Skeletal muscle tissue (tissue), 3 donors: ENCODE measurements at regions not wholly inside any gene's neighbourhood (a gene's known extent, or its start where the extent isn't known, plus 50 kb on each side); places are given as distances from the start of the nearest gene placed in this dataset.

Experiments
- H3K27ac ChIP-seq: one replicate; pipeline ENCODE4 v1.7.0; 2013; ENCODE audit warnings: mild to moderate bottlenecking, low read depth, low read length, inconsistent platforms
- H3K27me3 ChIP-seq, 3 donors: one replicate each; pipeline ENCODE4 v1.7.0; 2013; ENCODE audit warnings: low read length in 3 of 3; ENCODE audit not compliant: control insufficient read depth in 3 of 3, insufficient read depth in 3 of 3
- H3K36me3 ChIP-seq, 3 donors: one replicate each; pipeline ENCODE4 v1.7.0; 2013; ENCODE audit warnings: low read length in 3 of 3; ENCODE audit not compliant: control insufficient read depth in 3 of 3, insufficient read depth in 3 of 3
- H3K4me1 ChIP-seq, 3 donors: one replicate each; pipeline ENCODE4 v1.7.0; 2013; ENCODE audit warnings: low read length in 3 of 3, mild to moderate bottlenecking in 3 of 3; ENCODE audit not compliant: control insufficient read depth in 3 of 3, insufficient read depth in 3 of 3
- H3K4me3 ChIP-seq, 3 donors: one replicate each; pipeline ENCODE4 v1.7.0; 2013; ENCODE audit warnings: low read length in 3 of 3
- H3K9ac ChIP-seq, 3 donors: one replicate each; pipeline ENCODE4 v1.7.0; 2013; ENCODE audit warnings: low read length in 3 of 3, mild to moderate bottlenecking in 3 of 3, moderate library complexity in 2 of 3, low read depth in 1 of 3
- H3K9me3 ChIP-seq, 3 donors: one replicate each; pipeline ENCODE4 v1.7.0; 2013; ENCODE audit warnings: low read length in 3 of 3; ENCODE audit not compliant: control insufficient read depth in 3 of 3
- donor health status: Osteomylitis.

DNA sequence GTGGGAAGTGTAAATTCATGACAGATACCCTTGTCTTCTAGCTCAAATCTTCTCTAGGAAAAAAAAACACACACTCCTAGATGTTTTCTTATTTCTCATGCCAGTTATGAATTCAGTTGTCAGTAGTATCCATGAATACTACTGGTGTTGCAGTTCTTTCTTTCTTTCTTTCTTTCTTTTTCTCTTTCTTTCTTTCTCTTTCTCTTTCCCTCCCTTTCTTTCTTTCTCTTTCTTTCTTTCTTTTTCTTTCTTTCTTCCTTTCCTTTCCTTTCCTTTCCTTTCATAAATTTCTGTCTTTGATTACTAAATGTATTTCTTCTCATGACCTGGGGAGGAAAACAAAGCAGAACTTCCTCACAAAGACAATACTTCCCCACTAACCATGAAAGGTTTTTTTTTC is 253.8 kb downstream of the PCDH7 start:
- H3K9ac ChIP-seq = no peak overlapping the region
- no peak overlapping the region for H3K27ac ChIP-seq
- no peaks in the 10 kb centered on the region for H3K4me1 ChIP-seq
- H3K36me3 ChIP-seq = no peaks in the 10 kb centered on the region
- H3K4me3 ChIP-seq = no peak overlapping the region
- no peaks in the 10 kb centered on the region for H3K9me3 ChIP-seq
- H3K27me3 ChIP-seq = no peaks in the 10 kb centered on the region

DNA sequence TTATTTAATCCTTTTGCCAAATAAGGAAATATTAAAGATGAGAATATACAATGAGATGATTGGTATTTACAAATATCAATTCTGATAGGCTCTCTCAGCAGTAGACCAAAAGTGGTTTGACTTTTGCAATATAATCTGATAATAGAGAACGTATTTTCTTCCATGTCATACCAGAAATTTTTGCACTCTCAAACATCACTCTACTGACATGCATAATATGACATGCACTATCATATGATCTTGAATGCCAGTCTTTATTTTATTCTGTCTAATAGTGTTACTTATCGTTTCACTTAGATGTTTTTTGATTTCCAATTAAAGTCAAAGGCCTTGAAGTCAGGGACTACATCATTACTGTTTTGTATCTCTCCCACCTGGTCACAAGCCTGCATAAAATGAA is 259.2 kb downstream of the PCDH7 start:
- no peaks in the 10 kb centered on the region for H3K9me3 ChIP-seq
- H3K27ac ChIP-seq = no peak overlapping the region
- H3K36me3 ChIP-seq = no peaks in the 10 kb centered on the region
- no peaks in the 10 kb centered on the region for H3K27me3 ChIP-seq
- no peak overlapping the region for H3K9ac ChIP-seq
- no peak overlapping the region for H3K4me3 ChIP-seq
- no peaks in the 10 kb centered on the region for H3K4me1 ChIP-seq

DNA sequence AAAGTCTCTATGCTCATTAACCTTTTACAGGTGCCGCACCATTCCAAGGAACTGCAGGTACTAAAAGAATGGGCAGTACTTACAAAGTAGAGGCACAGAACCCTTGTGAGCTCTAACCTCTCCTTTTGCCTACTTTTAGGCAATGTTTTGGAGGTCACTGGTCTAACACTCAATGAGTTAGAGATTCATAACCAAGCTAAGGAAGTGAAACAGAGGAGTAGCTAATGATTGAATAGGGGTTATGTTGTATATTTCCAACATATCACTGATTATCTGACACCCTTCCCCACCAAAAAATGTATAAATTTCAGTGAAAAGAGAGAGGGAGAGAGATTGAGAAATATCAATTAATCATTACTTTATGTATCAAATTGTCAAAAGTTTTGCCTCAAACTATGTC is 269.3 kb downstream of the PCDH7 start:
- Histone ChIP-seq H3K27me3 (no peaks in the 10 kb centered on the region), H3K9ac (no peak overlapping the region), H3K27ac (no peak overlapping the region), H3K9me3 (no peaks in the 10 kb centered on the region), H3K4me1 (no peaks in the 10 kb centered on the region), H3K4me3 (no peak overlapping the region), H3K36me3 (no peaks in the 10 kb centered on the region)

DNA sequence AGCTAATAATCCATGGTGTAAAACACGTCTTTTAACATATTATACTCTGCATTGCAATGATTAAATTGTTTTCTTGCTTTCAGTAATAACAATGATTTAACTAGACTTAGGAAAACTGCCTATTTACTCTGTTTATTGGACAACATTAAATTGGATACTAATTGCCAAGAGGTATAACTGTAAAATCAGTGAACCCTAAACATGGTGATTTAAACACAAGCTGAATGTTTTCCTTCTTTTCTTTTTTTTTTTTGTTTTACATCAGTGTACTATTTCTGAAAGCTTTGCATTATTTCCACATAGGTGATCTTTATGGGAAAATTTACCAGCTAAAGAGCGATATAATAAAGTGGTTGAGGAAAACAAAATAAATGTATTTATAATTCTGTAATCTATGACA is 276.7 kb downstream of the PCDH7 start:
- H3K4me3 ChIP-seq = no peak overlapping the region
- H3K9me3 ChIP-seq = no peaks in the 10 kb centered on the region
- H3K4me1 ChIP-seq = no peaks in the 10 kb centered on the region
- no peak overlapping the region for H3K9ac ChIP-seq
- H3K27ac ChIP-seq = no peak overlapping the region
- H3K27me3 ChIP-seq = no peaks in the 10 kb centered on the region
- H3K36me3 ChIP-seq = no peaks in the 10 kb centered on the region

DNA sequence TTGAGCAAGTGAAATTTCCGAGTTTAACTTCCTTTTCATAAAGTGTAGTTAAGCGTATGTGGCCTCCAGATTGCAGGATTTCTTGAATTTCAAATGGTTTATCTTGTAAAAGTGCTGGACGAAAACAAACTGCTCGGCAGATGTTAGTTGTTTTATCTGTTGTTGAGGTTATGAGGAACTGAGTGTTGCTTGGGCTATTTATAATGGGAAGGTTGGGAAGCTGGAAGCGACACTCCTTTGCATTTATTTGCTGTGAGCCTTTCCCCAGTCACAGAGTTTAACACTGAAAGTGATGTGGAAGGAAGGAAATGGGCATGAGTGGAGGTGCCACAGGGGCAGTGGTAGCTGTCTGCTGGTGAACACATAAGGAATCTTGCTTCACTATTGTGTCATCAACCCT is 284.9 kb downstream of the PCDH7 start:
- no peaks in the 10 kb centered on the region for H3K9me3 ChIP-seq
- H3K4me3 ChIP-seq = no peak overlapping the region
- no peaks in the 10 kb centered on the region for H3K27me3 ChIP-seq
- no peak overlapping the region for H3K27ac ChIP-seq
- no peaks in the 10 kb centered on the region for H3K36me3 ChIP-seq
- H3K9ac ChIP-seq = no peak overlapping the region
- no peaks in the 10 kb centered on the region for H3K4me1 ChIP-seq

DNA sequence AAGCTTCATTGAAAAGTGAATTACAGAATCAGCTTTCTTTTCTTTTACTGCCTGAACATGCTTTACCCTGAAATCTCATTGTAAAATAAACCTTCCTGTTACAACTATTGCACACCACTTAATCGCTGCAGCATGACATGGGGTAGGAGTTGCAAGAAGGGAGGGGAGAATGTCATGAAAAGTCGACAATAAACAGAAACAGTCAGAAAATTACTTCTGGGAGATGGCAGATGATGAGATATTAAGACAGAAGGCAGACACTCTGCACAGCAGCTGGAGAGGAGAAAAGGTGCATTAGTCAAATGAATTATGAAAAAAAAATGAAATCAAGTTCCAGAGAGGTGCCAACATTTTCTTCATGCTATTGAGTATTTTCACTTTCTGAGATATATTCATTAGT is 287.7 kb downstream of the PCDH7 start:
- H3K27ac ChIP-seq = no peak overlapping the region
- H3K9me3 ChIP-seq = no peaks in the 10 kb centered on the region
- H3K27me3 ChIP-seq = no peaks in the 10 kb centered on the region
- H3K4me1 ChIP-seq = no peaks in the 10 kb centered on the region
- no peak overlapping the region for H3K9ac ChIP-seq
- no peak overlapping the region for H3K4me3 ChIP-seq
- H3K36me3 ChIP-seq = no peaks in the 10 kb centered on the region

DNA sequence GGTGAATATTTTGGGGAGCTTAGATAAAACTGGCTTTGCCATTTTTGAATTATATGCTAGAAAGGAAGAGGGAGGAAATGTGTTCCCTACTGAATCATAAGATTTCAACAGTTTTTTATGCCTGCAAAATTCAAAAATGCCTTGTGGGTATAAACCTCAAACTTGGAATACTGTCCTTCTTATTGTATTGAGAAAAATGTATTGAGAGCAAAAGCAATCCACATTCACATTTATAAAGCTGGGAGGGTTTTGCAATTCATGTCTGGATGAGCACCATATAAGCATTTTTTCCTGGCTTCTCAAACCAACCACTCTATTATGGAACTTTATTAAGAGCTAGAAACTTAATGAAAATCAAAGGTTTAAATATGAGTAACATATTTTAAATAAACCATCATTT is 289.8 kb downstream of the PCDH7 start:
- H3K9ac ChIP-seq = no peak overlapping the region
- H3K4me3 ChIP-seq = no peak overlapping the region
- H3K27ac ChIP-seq = no peak overlapping the region
- H3K36me3 ChIP-seq = no peaks in the 10 kb centered on the region
- no peaks in the 10 kb centered on the region for H3K4me1 ChIP-seq
- no peaks in the 10 kb centered on the region for H3K27me3 ChIP-seq
- H3K9me3 ChIP-seq = no peaks in the 10 kb centered on the region

DNA sequence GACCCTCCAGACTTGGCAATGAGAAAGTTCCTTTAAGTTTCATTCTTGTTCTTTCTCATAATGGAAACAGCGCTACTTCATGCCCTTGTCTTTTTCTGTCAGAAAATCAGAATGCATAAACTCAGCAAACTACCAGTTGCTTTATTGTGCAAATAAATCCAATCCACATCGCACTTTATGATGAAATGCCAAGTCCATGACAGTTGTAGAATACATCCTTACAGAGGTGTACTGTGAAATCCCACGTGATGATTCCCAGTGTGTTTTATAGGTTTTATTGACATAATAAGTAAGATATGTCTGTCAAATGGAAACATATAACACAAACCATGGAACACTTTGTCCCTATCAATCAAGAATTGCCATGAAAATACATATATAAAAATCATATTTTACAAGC is 295.0 kb downstream of the PCDH7 start:
- Histone ChIP-seq H3K9ac (no peak overlapping the region), H3K4me3 (no peak overlapping the region), H3K36me3 (no peaks in the 10 kb centered on the region), H3K27ac (no peak overlapping the region), H3K9me3 (no peaks in the 10 kb centered on the region), H3K4me1 (no peaks in the 10 kb centered on the region), H3K27me3 (no peaks in the 10 kb centered on the region)

DNA sequence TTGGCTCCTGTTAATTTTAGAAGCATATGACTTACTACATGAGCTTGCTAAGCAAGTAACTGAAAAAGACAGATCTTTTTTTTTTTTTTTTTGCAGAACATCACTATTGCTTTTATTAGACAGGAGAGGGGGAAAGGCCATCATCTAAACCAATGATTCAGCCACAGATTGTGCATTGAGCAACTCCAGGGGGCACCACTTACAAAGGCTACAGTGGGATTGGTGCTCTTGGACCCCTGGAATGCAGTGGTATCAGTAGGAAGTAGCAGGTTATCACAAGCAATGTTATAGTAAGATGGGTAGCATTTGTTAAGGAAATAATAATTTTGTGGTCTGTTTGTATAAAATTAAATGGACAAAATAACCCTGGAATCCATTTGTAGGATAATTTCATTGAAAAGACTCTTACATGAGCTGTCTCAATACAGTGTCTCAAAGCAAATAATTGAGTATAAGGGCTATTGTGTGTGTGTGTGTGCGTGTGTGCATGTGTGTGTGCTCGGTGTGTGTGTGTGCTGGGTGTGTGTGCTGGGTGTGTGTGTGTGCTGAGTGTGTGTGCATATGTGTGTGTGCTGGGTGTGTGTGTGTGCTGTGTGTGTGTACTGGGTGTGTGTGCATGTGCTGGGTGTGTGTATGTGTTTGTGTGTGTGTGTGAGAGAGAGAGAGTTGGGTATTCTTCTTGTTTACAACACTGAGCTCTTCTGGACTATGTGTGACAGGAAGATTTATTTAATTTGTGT is 296.3 kb downstream of the PCDH7 start:
- H3K9ac ChIP-seq = no peak overlapping the region
- no peaks in the 10 kb centered on the region for H3K9me3 ChIP-seq
- H3K36me3 ChIP-seq = no peaks in the 10 kb centered on the region
- H3K27ac ChIP-seq = no peak overlapping the region
- H3K4me3 ChIP-seq = no peak overlapping the region
- H3K4me1 ChIP-seq = no peaks in the 10 kb centered on the region
- no peaks in the 10 kb centered on the region for H3K27me3 ChIP-seq

DNA sequence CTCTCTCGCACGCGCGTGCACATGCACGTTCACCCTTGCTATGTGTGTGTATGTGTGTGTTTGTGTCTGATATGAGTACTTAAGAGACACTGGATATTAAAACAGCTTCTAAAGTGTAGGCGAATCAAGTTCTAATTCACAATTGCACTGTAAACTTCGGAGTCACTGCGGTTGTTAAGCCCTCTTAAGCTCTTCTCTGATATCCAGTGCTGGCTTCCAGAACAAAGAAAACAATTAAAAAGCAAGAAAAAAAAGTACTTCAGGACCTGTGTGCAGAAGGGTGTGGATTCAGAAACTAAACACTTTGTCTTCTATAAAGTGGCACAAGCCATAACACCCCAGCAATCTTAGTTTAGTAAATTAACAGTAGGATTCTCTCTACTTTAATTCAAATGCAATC is 300.2 kb downstream of the PCDH7 start:
- Histone ChIP-seq H3K4me1 (no peaks in the 10 kb centered on the region), H3K36me3 (no peaks in the 10 kb centered on the region), H3K27me3 (no peaks in the 10 kb centered on the region), H3K4me3 (no peak overlapping the region), H3K27ac (no peak overlapping the region), H3K9me3 (no peaks in the 10 kb centered on the region), H3K9ac (no peak overlapping the region)
